GM23248 (cell line): ENCODE measurements at regions not wholly inside any gene's neighbourhood (a gene's known extent, or its start where the extent isn't known, plus 50 kb on each side); places are given as distances from the start of the nearest gene placed in this dataset.

Source experiments
- EZH2 ChIP-seq: fragments of 200-600 bp; sonication (generic); IDR thresholded peaks from 2 replicates; pipeline ENCODE4 v1.6.1; 2018; ENCODE audit warnings: antibody characterized with exemption, mild to moderate bottlenecking; ENCODE audit not compliant: insufficient read depth, poor library complexity, severe bottlenecking
- EZH2phosphoT487 ChIP-seq: fragments of 200-600 bp; sonication (generic); IDR thresholded peaks from 2 replicates; pipeline ENCODE4 v1.6.1; 2018; ENCODE audit warnings: antibody characterized with exemption, moderate library complexity, mild to moderate bottlenecking, low read depth; ENCODE audit not compliant: insufficient read depth

DNA sequence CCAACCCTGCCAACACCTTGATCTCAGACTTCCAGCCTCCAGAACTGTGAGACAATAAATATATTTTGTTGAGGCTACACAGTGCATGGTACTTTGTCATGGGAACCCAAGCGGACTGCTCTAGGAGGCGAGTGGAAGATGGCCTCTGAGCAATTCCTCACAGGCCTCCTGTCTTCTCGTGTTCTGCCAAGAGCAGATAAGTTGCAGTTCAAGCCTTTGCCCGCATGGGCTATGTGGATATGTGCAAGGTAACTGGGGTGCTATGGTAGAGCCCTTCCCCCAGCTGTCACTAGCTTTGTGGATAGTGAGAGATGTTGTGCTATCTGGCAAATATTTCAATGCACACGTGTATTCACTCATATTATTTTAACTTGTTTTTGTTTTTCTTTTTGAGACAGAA, 156.0 kb upstream of the BCOR start:
- no peak for TF ChIP-seq EZH2
- no peak for TF ChIP-seq EZH2phosphoT487
